Bone marrow (tissue), 2 donors: ENCODE measurements at regions not wholly inside any gene's neighbourhood (a gene's known extent, or its start where the extent isn't known, plus 50 kb on each side); places are given as distances from the start of the nearest gene placed in this dataset.

Experiments
- DNase-seq, 2 donors: peaks; one replicate each; lab custom pipeline; 2025; lab: John Stamatoyannopoulos, UW

DNA sequence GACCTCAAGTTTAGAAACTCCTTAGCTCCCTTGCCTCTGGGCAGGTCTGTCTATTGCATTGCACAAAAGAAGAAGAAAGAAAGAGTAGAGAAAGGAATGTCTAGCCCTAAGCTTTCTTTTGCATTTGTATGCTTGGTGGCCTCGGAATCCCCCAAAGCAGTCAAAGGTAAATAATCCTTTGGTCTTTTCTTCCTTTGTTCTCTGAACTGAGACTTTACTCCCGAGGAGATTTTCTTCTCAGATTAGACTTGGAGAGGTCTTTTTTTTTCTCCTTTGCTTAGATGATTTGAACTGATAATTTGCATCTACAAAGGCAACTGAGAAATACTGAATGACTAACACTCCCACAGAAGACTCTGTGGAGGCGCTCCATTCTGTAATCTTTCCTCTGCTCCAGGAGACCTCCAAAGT lies 93.2 kb downstream of the AKR1D1 start:
- no peak for DNase-seq

DNA sequence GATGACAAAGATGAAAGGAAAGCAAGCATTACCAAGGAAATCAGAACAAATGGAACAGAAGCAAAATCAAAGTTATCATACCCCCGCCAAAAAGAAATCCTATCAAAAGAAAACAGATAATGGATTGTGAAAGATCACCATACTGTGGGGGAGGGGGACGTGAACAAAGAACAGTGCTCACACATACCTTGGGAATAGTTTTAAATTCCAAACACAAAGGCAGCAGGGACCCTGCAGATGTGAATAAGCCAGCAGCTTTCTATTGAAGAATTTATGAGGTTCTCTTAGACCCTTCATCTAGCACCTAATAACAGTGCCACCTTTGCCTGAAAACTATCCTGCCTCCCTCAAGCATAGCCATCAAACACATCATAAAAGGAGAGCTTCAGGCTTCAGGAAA lies 94.0 kb downstream of the AKR1D1 start:
- DNase-seq = no peak

DNA sequence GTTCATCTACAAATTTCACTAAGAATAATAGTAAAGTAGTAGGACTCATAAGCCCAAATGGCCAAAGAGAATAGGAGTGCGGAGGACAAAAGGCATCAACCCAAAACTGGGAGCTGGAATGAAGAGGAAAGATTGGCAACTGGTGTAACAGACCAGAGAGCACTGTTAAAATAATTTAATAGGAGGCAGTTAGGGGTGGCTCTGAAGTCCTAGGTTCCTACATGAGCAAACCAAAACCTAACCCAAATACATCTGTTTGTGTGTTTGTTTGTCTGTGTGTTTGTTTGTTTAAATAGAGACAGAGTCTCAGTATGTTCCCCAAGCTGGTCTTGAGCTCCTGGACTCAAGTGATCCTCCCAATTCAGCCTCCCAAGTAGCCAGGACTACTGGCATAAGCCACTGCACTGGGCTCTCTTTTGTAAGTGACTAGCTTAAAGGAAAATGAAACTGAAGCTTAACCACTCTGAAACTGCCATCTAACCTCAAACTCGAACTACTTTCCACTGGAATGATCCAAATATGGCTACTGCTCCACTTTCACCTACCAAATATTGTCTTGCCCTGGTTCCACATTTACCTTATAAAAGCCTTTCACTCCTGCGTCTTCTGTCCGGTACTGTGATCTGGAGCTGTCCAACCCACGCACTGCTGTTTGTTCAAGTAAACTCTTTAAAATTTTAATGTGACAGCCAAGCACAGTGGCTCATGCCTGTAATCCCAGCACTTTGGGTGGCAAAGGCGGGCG lies 94.9 kb downstream of the AKR1D1 start:
- no peak for DNase-seq

DNA sequence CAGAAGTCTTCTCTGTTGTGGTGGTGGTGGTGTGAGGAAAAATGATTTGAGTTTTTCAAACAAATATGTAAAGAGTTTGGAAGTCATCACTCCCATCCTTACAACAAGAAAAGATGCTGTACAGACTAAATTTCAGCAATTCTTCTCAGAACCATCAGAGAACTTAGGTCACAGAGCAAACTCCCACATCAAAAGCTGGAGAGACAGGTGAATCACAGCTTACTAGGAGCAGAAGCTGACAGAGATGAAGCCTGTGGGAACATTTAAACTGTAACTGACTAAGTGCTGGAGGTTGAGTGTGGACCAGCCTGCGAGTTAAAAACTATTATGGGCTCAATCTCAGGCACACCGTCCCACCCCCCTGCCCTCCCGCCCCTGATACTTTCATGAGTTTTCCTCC lies 97.3 kb downstream of the AKR1D1 start:
- DNase-seq = no peak

DNA sequence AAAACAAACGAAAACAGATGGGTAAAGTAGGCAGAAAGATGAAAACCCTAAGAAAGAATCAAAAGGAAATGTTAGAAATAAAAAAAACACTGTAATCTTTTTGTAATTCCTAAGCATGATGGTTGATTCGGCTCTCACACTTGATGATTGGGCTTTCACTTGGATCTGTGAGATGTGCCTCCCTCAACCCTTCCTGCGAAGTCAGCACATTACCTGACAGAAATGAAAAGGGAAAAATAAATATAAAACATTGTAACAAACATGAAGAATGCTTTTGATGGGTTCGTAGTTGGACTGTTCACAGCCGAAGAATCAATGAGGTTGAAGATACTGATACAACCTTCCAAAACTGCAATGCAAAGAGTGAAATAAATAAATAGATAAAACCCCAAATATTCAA lies 99.8 kb downstream of the AKR1D1 start:
- no peak for DNase-seq

DNA sequence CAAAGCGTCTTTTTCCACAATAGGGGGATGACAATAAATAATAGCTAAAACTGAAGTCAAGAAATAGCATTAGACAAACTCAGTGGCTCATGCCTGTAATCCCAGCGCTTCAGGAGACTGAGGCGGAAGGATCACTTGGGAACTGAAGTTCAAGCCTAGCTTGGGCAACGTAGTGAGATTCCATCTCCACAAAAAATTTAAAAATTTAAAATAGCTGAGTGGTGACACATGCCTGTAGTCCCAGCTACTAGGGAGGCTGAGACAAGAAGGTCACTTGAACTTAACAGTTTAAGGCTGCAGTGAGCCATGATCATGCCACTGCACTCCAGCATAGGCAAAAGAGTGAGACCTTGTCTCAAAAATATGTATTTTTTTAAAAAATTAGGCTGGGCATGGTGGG lies 107.9 kb downstream of the AKR1D1 start:
- DNase-seq = no peak

DNA sequence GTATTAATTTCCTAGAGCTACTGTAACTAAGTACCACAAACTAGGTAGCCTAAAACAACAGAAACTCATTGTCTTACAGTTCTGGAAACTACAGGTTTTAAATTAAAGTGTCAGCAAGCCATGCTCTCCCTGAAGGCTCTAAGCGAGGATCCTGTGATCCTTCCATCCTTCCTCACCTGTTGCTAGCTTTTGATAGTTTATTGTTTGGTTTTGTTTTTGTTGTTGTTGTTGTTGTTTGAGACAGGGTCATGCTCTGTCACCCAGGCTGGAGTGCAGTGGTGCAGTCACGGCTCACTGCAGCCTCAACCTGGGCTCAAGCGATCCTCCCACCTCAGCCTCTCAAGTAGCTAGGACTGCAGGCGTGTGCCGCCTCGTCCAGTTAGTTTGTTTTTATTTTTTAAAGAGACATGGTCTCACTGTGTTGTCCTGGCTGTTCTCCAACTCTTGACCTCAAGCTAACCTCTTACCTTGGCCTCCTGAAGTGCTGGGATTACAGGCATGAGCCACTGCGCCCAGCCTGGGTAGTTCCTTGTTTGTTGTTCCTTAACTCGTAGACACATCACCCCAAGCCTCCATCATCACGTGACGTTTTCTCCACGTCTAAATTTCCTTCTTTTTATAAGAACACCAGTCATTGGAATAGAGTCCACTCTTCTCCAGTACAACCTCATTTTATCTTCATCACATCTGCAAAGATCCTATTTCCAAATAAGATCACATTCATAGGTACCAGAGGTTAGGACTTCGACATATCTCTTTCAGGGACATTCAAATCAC lies 109.1 kb downstream of the AKR1D1 start:
- no peak for DNase-seq

DNA sequence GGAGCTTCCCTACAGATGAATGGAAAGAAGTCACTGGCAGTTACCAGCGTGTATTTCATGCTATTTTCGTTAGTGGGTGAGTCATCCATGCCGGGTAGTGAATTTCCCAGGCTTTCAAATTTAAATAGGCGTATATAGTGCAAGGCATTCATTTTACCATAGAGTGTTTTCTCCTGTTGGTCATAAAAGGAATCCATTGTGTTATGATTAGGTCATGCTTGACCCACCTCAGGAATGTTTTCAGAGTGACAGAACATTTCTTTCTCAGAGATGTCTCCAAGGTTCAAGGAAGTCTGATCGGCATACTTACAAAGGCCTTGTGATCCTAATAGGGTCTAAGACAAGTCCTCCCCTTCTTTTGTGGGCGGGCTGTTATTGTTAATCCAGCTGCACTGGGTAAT lies 110.7 kb downstream of the AKR1D1 start:
- no peak for DNase-seq

DNA sequence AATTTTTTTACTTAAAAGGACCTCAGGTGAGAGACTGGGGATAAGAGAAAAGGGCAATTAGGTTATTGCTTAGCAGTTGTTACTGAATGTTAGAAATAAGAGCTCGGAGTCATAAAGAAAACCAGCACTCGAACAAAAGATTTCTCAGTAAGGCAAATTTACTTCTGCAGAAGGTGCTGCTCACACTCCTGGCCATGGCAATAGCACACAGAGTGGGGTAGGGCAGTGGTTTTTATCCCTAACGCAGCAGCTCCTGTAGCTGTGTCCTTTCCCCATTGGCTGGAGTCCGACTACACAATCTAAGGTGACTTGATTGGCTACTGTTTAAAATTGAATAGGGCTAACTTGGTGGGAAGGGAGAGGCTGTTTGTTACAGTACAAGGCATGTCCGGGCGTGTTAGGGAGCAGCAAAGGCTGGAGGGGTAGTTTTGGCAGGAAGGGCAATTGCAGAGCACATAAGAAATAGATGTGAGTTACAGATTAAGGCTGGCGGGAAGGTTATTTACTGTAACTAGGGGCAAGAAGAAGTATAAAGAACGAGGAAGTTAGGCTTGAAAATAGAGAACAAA lies 112.1 kb downstream of the AKR1D1 start:
- DNase-seq = no peak

DNA sequence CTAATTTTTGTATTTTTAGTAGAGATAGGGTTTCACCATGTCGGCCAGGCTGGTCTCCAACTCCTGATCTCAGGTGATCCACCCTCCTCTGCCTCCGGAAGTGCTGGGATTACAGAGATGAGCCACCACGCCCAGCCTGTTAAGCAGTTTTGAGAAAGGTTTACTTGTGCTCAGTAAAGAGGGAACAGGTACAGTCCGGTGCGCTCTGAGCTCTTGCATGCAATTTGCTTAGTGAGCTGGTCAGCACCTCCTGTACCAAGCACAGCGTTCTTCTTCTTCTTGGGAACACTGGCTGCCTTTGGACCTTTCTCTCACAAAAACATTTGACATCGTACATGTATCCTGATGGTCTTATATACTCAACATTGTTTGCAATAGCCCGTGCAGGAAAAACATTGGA lies 118.3 kb downstream of the AKR1D1 start:
- DNase-seq = no peak

DNA sequence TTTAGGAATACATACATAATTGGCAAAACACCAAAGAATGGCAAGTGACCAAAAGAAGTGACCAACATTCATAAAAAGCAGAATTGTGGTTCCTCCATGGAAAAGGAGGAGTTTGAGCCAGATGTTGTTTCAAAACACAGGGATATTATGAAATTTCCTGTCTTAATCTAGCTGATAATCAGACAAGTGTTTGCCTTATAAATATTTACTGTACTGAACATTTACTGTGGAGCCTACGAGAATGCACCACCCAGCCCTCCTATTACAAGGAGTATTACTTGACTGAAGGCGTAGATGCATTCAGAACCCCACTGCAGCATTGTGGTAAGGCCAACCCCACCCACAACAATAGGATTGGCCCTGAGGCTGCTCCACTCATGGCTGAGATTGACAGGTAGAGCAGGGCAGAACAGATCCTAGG lies 118.9 kb downstream of the AKR1D1 start:
- DNase-seq = no peak

DNA sequence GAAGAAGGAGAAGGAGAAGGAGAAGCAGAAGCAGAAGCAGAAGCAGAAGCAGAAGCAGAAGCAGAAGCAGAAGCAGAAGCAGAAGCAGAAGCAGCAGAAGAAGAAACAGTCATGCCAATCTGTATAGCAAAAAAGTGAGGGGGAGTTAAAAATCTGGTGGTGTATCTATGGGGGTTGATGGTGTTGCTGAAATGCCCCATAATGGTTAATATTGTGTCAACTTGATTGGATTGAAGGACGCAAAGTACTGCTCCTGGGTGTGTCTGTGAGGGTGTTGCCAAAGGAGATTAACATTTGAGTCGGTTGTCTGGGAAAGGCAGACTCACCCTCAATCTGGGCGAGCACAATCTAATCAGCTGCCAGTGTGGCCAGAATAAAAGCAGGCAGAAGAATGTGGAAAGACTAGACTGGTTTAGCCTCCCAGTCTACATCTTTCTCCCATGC lies 120.3 kb downstream of the AKR1D1 start:
- peak in 1 of 2 donors; percentile 52 for DNase-seq

DNA sequence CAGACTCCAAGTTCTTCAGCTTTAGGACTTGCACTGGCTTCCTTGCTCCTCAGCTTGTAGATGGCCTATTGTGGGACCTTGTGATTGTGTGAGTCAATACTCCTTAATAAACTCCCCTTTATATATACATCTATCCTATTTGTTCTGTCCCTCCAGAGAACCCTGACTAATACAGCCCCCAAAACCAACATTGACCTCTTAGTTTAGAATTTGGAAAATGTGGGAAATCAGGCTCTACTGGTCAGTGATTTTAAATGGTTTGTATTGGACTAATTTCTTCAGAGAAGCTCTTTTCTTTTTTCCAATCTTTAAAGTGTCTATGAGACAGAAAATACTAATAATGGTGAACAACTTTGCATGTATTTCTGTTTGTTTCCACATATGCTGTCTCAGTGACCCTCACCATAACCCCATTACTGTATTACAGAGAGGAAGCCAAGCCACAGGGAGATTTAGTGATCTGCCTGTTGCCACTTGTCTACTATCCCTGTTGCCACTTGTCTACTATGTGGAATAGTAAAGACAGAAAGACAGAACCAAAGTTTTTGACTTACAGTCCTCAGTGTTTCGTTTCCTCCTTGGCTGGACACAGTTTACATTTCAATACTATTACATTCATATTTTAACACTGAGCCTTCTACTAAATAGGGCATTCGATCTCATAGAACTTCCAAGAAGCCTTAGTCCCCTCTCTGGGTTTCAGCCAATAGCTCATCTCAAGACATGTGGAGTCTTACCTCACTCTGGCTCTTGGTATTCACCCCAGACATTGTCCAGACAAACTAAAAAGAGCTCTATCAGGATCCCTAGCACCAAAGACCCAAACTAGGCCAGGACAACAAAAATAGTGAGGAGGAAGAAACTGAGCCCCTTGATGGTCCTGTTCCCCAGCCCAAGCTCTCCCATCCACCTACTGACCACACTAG lies 121.0 kb downstream of the AKR1D1 start:
- DNase-seq = no peak

DNA sequence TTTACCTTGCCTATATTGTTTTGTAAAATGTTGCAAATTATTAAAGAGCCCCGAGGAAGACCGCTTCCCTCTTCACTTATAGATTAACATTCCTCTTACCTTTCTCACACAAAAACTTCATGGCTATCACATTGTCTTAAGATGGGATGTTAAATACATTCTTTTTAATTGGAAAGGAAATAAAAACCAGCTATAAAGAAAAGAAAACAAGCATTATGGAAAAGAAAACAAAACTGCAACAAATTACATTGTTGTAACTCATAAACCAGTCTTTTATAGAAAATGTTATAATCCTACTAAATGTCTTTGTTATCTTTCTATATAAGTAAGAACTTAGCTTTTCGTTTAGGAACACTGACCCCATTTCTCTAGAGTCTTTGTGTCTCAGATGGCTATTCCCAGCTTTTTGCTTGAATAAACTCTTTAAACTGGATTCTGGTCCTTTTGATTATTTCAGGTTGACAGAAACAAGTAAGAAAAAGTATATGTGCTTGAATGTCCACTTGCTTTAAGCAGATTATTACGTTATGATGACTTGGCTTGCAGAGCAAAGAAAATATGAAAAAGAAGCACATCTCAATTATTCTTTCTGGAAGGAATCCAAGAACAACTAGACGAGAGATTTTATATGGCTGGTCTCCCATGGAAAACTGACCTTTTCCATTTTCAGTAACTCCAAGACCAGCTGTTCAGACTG lies 128.2 kb downstream of the AKR1D1 start:
- no peak for DNase-seq

DNA sequence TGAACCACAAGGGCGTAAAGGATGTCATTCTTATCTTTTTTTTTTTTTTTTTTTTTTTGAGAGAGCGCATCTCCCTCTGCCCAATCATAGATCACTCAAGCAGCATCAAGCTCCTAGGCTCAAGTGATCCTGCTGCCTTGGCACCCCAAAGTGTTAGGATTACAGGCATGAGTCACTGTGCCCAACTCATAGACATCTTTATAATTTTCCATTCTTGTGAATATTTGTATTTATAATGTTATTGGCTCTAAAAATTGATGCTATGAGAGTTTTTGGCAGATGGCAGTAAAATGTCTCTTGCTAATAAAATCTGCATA lies 128.7 kb downstream of the AKR1D1 start:
- DNase-seq = no peak

DNA sequence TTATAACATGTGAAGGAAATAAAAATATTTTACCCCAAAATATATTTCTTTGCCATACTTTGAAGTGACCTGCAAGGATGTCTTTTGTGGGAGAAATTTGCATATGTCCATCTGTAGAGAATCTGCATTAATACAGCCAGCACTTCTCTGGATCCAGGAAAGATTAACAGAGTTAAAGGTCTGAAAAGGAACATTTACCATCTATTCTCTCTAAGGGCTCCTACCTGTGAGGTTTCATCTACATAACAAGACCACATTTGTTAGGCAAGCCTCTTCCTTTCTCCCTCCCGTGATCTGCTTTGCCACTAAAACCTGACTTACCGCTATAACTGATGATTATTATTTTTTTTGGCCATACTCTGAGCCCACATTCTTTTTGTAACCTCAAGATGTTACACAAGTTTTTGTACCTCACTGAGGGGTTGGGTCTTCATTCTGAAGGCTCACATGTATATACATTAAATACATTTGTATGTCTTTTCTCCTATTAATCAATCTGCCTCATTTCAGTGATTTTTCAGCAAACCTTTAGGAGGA lies 129.4 kb downstream of the AKR1D1 start:
- no peak for DNase-seq

DNA sequence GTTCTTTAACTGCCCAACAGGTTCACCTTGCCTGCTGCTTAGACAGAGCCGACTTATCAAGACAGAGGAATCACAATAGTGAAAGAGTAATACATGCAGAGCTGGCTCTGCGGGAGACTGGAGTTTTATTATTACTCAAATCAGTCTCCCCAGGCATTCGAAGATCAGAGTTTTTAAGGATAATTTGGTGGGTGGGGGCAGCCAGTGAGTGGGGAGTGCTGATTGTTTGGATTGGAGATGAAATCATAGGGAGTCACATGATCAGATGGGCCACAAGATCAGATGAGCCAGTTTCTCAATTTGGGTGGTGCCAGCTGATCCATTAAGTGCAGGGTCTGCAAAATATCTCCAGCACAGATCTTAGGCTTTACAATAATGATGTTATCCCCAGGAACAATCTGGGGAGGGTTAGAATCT lies 131.3 kb downstream of the AKR1D1 start:
- DNase-seq = no peak

DNA sequence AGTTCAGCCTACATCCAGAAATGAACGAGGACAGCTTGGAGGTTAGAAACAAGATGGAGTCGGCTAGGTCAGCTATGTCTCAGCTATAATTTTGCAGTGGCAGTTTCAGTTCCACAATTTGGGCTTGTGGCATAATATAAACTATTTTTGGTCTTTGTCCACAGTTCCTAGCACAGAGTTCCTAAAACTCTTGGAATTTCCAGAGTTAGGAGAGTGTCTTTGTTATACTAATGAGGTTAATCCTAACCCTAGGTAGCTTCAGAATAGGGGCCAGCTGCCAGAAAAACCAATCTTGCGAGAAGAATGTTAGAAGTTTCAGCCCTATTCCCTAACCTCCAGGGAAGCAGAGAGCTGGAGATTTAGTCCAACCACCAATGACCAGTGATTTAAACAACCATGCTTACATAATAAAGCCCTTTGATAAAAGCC lies 131.9 kb downstream of the AKR1D1 start:
- DNase-seq = no peak

DNA sequence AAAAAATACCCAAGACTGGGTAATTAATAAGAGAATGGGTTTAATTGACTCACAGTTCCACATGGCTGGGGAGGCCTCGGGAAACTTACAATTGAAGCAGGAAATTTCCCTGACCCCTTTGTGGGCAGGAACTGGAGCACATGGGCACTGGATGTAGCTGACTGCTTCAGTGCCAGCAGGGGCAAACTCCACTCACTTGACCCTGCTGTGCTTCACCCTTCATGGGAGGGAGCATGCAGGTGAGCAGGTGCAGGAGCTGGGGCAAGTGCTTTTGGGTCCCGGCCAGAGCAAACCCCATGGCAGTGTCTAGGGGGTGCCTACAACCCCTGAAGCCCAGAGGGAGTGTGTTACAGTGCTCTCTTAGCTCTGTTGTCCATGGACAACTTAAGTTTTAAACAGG lies 132.6 kb downstream of the AKR1D1 start:
- DNase-seq = no peak

DNA sequence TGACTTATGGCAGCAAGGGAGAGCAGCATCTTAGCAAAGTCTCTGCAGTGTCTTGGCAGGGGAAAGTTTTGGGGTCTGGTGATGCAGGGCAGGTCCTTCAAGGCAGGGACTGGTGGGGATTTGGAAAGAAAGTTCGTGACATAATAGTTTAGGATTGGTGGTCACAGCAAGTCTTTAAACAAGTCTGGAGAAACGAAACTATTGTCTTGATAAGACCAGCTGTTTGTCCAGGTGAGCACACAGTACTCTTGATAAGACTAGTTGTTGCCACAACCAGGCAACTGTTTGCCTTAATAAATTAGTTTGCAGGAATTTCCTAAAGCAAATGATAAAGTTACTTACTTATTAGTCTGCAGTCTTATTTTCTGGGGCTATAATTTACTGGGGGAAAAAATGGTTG lies 136.1 kb downstream of the AKR1D1 start:
- no peak for DNase-seq

DNA sequence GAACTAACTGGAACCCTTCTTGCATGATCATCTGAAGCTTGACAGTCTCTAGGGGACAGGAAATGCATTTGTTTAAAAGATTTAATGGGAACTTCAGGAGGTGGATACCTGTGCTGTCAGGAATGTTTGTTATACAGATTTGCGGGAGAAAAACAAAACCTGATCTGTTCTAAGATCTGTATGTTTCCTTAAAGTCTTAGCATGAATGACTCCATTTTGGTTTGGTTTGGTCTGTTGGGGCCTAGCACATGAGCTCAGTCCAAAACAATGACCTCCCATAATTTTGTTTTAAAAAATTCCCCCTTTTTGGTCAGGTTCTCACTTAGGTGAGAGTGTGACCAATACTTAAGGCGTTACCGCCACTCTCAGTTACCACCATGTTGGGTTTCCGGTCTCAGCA lies 138.7 kb downstream of the AKR1D1 start:
- no peak for DNase-seq
